A549 (cell line): ENCODE measurements at regions not wholly inside any gene's neighbourhood (a gene's known extent, or its start where the extent isn't known, plus 50 kb on each side); places are given as distances from the start of the nearest gene placed in this dataset.

Source experiments
- ATAC-seq, 2 experiments: fragments of 200-7000 bp in 1 of 2; fragments of >200 bp in 1 of 2; cut with Nextera tagmentation in 1 of 2; cut with Tn5 transposase in 1 of 2; 3 replicates each; pipeline versions ENCODE4 v1.8.0 to v1.9.1; 2018 to 2020; ENCODE audit warnings: mild to moderate bottlenecking in 1 of 2, moderate library complexity in 1 of 2
- CTCF ChIA-PET: fragments of 300-600 bp; sonication (Branson Sonifier 250); formaldehyde crosslinking; extraction: SDS; loops from one replicate; lab custom pipeline; 2021; ENCODE audit warnings: antibody characterized with exemption, inconsistent platforms; lab: Yijun Ruan, JAX
- POLR2A ChIA-PET: fragments of 350-600 bp; formaldehyde crosslinking; extraction: SDS; loops from one replicate; lab custom pipeline; 2021; ENCODE audit warnings: antibody characterized with exemption, inconsistent platforms; lab: Yijun Ruan, JAX
- DNase-seq, 2 experiments: peaks; one replicate each; pipeline versions ENCODE4 v3.0.0 to v3.0.0-alpha.2; 2011 to 2016; ENCODE audit warnings: low read depth in 1 of 2, low spot score in 1 of 2
- FAIRE-seq: peaks from 2 replicates; lab custom pipeline; 2011; peaks lifted over from hg19 to GRCh38; lab: Jason Lieb, UNC
- H3K27ac ChIP-seq, 2 experiments: fragments of >200 bp; sonication (Bioruptor Twin); formaldehyde crosslinking; 3 replicates each; pipeline ENCODE4 v1.5.1; 2016 to 2017
- H3K4me1 ChIP-seq: fragments of >200 bp; sonication (Bioruptor Twin); formaldehyde crosslinking; 3 replicates; pipeline ENCODE4 v1.6.1; 2016
- H3K4me2 ChIP-seq: fragments of >200 bp; sonication (Bioruptor Twin); formaldehyde crosslinking; 3 replicates; pipeline ENCODE4 v1.6.1; 2016
- H3K4me3 ChIP-seq: fragments of >200 bp; sonication (Bioruptor Twin); formaldehyde crosslinking; 3 replicates; pipeline ENCODE4 v1.5.1; 2016
- H3K9me3 ChIP-seq: fragments of >200 bp; sonication (Bioruptor Twin); formaldehyde crosslinking; 3 replicates; pipeline ENCODE4 v1.6.1; 2016
- CHD2 ChIP-seq: fragments of 150-350 bp; IDR thresholded peaks from 2 replicates; pipeline ENCODE4 v1.6.1; 2014; ENCODE audit warnings: low read length; ENCODE audit not compliant: partially characterized antibody
- CHD4 ChIP-seq: fragments of 200-600 bp; sonication (generic); IDR thresholded peaks from 2 replicates; pipeline ENCODE4 v1.6.1; 2016; ENCODE audit warnings: antibody characterized with exemption, mild to moderate bottlenecking, borderline replicate concordance
- EHF ChIP-seq: fragments of 250-450 bp; sonication (Bioruptor Pico); IDR thresholded peaks from 2 replicates; pipeline ENCODE4 v1.5.0; 2020; ENCODE audit warnings: mild to moderate bottlenecking
- EP300 ChIP-seq, 2 experiments: fragments of >200 bp; sonication (Bioruptor Twin); formaldehyde crosslinking; IDR thresholded peaks; 2 replicates in 1 of 2; 3 replicates in 1 of 2; pipeline ENCODE4 v1.6.1; 2016 to 2017
- ESRRA ChIP-seq: fragments of 150-350 bp; IDR thresholded peaks from 2 replicates; pipeline ENCODE4 v1.6.1; 2014; ENCODE audit warnings: mild to moderate bottlenecking, low read length, borderline replicate concordance
- FOSL2 ChIP-seq, 2 experiments: fragments of 450-650 bp in 1 of 2; fragments of >200 bp in 1 of 2; sonication (Bioruptor Twin) in 1 of 2; formaldehyde crosslinking; IDR thresholded peaks; 2 replicates each; pipeline versions ENCODE4 v1.5.0 to v1.6.1; 2016 to 2020; ENCODE audit warnings: mild to moderate bottlenecking in 1 of 2, moderate library complexity in 1 of 2
- HDAC2 ChIP-seq: fragments of 200-600 bp; sonication (generic); IDR thresholded peaks from 2 replicates; pipeline ENCODE4 v1.6.1; 2016
- HOXA7 ChIP-seq: fragments of 250-450 bp; sonication (Bioruptor Pico); IDR thresholded peaks from 2 replicates; pipeline ENCODE4 v1.5.0; 2020; ENCODE audit warnings: mild to moderate bottlenecking, moderate library complexity
- HOXB13 ChIP-seq: fragments of 250-450 bp; sonication (Bioruptor Pico); IDR thresholded peaks from 2 replicates; pipeline ENCODE4 v1.5.0; 2020; ENCODE audit warnings: low read depth, mild to moderate bottlenecking, moderate library complexity
- HOXB5 ChIP-seq: fragments of 250-450 bp; sonication (Bioruptor Pico); IDR thresholded peaks from 2 replicates; pipeline ENCODE4 v1.5.0; 2020; ENCODE audit warnings: mild to moderate bottlenecking, moderate library complexity
- JUN ChIP-seq, 2 experiments: fragments of >200 bp; sonication (Bioruptor Twin); formaldehyde crosslinking; IDR thresholded peaks; 2 replicates in 1 of 2; 3 replicates in 1 of 2; pipeline ENCODE4 v1.6.1; 2016 to 2017
- MAFK ChIP-seq: fragments of 450-650 bp; IDR thresholded peaks from 2 replicates; pipeline ENCODE4 v1.6.1; 2014; ENCODE audit not compliant: partially characterized antibody
- MYC ChIP-seq: IDR thresholded peaks from 2 replicates; pipeline ENCODE4 v1.6.1; 2012; ENCODE audit warnings: mild to moderate bottlenecking, inconsistent platforms, low read length, improper control_type of control experiment, borderline replicate concordance
- NPAS2 ChIP-seq: fragments of 250-450 bp; sonication (Bioruptor Pico); IDR thresholded peaks from 2 replicates; pipeline ENCODE4 v1.8.0; 2022; ENCODE audit warnings: mild to moderate bottlenecking, moderate library complexity, borderline replicate concordance
- NR3C1 ChIP-seq: fragments of >200 bp; sonication (Bioruptor Twin); formaldehyde crosslinking; IDR thresholded peaks from 3 replicates; pipeline ENCODE4 v1.6.1; 2017
- POLR2A ChIP-seq: IDR thresholded peaks from 2 replicates; pipeline ENCODE4 v1.6.1; 2012; ENCODE audit warnings: mild to moderate bottlenecking, low read length
- POLR2AphosphoS2 ChIP-seq: conservative IDR thresholded peaks from 2 replicates; pipeline ENCODE4 v1.6.1; 2012; ENCODE audit warnings: low read length, improper control_type of control experiment, inconsistent platforms
- SMC3 ChIP-seq: fragments of >200 bp; sonication (Bioruptor Twin); formaldehyde crosslinking; IDR thresholded peaks from 3 replicates; pipeline ENCODE4 v1.6.1; 2018; ENCODE audit warnings: inconsistent platforms
- TP53 ChIP-seq: fragments of 250-450 bp; sonication (Bioruptor Pico); IDR thresholded peaks from 2 replicates; pipeline ENCODE4 v1.5.0; 2021; ENCODE audit warnings: mild to moderate bottlenecking, moderate library complexity
- ZFP36 ChIP-seq: fragments of 450-650 bp; IDR thresholded peaks from 2 replicates; pipeline ENCODE4 v1.6.1; 2014; ENCODE audit warnings: borderline replicate concordance; ENCODE audit not compliant: partially characterized antibody
- ZSCAN20 ChIP-seq: fragments of 250-450 bp; sonication (Bioruptor Pico); IDR thresholded peaks from 2 replicates; pipeline ENCODE4 v1.8.0; 2022; ENCODE audit warnings: mild to moderate bottlenecking, moderate library complexity
- WGBS: methylation state at CpG from one replicate; pipeline ENCODE4 v1.1.6; 2017; ENCODE audit errors: missing lambda C conversion rate; 5-methylcytosine and 5-hydroxymethylcytosine counted together
- TF ChIP-seq, protein P1 (sequence below): fragments of 150-350 bp; IDR thresholded peaks from 2 replicates; pipeline ENCODE4 v1.6.1; 2014; ENCODE audit warnings: low read depth, mild to moderate bottlenecking, low read length
- TF ChIP-seq, protein P2 (sequence below): IDR thresholded peaks from 2 replicates; pipeline ENCODE4 v1.6.1; 2012
- TF ChIP-seq, protein P3 (sequence below): fragments of 250-450 bp; sonication (Bioruptor Pico); IDR thresholded peaks from 2 replicates; pipeline ENCODE4 v1.5.0; 2021; ENCODE audit warnings: mild to moderate bottlenecking, moderate library complexity, borderline replicate concordance
- TF ChIP-seq, protein P4 (sequence below): fragments of >200 bp; sonication (Bioruptor Twin); formaldehyde crosslinking; IDR thresholded peaks from 3 replicates; pipeline ENCODE4 v1.6.1; 2016
- TF ChIP-seq, protein P5 (sequence below): fragments of 450-650 bp; IDR thresholded peaks from 2 replicates; pipeline ENCODE4 v1.6.1; 2014; ENCODE audit warnings: antibody characterized with exemption

DNA sequence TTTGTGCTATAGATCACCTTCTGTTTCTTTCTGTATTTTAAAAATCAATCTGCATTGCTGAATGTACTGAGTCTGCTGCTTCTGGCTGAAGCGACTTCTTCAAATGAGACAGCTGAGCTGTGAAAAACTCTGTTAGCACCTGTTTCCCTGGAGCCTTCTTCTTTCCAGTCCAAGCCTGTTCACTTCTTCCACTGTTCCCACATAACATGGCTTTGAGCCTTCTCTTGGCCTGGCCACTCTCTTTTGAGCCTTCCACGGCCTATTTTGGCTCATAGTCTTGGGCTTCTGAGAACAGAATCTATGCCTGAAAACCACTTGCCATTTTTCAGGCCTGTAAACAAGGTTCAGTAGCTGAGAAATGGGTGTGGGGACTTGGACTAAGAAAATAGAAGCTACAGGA is 132.9 kb upstream of the IGFBP7 start:
- no peaks in the 10 kb centered on the region for H3K9me3 ChIP-seq
- no peak overlapping the region for H3K4me2 ChIP-seq
- H3K27ac ChIP-seq = no peak overlapping the region
- H3K4me1 ChIP-seq = no peaks in the 10 kb centered on the region
- H3K4me3 ChIP-seq = no peak overlapping the region
- DNase-seq = no peak
- 53% methylated on average over 2 of the region's 2 CpGs for WGBS
- TF ChIP-seq POLR2AphosphoS2 = no peak
- TF ChIP-seq HOXA7 (CRISPR knock-in tag) = no peak
- TF ChIP-seq HOXB5 (CRISPR knock-in tag) = no peak
- TF ChIP-seq, protein P1, sequence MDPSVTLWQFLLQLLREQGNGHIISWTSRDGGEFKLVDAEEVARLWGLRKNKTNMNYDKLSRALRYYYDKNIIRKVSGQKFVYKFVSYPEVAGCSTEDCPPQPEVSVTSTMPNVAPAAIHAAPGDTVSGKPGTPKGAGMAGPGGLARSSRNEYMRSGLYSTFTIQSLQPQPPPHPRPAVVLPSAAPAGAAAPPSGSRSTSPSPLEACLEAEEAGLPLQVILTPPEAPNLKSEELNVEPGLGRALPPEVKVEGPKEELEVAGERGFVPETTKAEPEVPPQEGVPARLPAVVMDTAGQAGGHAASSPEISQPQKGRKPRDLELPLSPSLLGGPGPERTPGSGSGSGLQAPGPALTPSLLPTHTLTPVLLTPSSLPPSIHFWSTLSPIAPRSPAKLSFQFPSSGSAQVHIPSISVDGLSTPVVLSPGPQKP = no peak
- TF ChIP-seq EP300 (IDR thresholded peaks at IDR 0.05) = no peak
- TF ChIP-seq NR3C1 = no peak
- no peak for TF ChIP-seq CHD4
- no peak for TF ChIP-seq SMC3
- TF ChIP-seq CHD2 = no peak
- no peak for TF ChIP-seq POLR2A
- TF ChIP-seq, all 56 proteins: peak for 0
- POLR2A ChIA-PET = no interaction called here
- FAIRE-seq = no peak
- CTCF ChIA-PET = no interaction called here
- no peak for ATAC-seq

DNA sequence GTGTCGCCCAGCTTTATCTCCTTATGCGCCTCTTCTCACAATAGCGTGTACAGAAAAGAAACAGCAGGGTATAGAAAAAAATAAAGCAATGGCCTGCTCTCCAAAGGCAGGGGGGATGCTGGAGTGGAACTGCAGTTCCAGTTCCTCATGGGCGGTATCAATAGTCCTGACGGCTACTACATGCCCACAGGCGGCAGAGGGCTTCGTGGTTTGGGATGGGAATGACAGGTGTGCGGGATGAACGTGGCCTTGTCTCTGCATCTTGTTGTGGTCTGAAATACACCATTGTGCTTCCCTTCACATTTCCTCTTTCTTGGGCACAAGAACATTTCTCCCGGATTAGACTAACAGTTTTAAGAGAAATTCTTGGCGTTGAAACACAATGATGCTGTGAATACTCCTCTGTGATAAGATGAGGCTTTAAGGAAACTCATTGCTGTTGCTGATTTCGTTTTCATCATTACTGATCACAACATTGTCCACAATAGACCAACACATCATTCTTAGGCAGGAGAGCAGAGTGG is 124.1 kb upstream of the IGFBP7 start:
- H3K4me3 ChIP-seq = no peak overlapping the region
- FAIRE-seq (no peak), ATAC-seq (no peak), DNase-seq (no peak)
- H3K4me1 ChIP-seq = no peaks in the 10 kb centered on the region
- WGBS = 74% methylated on average over 12 of the region's 12 CpGs
- no peak overlapping the region for H3K27ac ChIP-seq
- TF ChIP-seq EHF (CRISPR knock-in tag) (no peak), MYC (no peak), FOSL2 (IDR thresholded peaks at IDR 0.05) (no peak), FOSL2 (CRISPR knock-in tag; IDR thresholded peaks at IDR 0.05) (no peak), HOXB13 (CRISPR knock-in tag) (no peak), MAFK (no peak), ESRRA (no peak), JUN (IDR thresholded peaks at IDR 0.05) (no peak), ZFP36 (no peak), HOXB5 (CRISPR knock-in tag) (no peak), TP53 (CRISPR knock-in tag) (no peak), HDAC2 (no peak), SMC3 (no peak), ZSCAN20 (no peak), NPAS2 (no peak)
- TF ChIP-seq, protein P2, sequence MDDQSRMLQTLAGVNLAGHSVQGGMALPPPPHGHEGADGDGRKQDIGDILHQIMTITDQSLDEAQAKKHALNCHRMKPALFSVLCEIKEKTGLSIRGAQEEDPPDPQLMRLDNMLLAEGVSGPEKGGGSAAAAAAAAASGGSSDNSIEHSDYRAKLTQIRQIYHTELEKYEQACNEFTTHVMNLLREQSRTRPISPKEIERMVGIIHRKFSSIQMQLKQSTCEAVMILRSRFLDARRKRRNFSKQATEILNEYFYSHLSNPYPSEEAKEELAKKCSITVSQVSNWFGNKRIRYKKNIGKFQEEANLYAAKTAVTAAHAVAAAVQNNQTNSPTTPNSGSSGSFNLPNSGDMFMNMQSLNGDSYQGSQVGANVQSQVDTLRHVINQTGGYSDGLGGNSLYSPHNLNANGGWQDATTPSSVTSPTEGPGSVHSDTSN = no peak
- TF ChIP-seq, protein P3, sequence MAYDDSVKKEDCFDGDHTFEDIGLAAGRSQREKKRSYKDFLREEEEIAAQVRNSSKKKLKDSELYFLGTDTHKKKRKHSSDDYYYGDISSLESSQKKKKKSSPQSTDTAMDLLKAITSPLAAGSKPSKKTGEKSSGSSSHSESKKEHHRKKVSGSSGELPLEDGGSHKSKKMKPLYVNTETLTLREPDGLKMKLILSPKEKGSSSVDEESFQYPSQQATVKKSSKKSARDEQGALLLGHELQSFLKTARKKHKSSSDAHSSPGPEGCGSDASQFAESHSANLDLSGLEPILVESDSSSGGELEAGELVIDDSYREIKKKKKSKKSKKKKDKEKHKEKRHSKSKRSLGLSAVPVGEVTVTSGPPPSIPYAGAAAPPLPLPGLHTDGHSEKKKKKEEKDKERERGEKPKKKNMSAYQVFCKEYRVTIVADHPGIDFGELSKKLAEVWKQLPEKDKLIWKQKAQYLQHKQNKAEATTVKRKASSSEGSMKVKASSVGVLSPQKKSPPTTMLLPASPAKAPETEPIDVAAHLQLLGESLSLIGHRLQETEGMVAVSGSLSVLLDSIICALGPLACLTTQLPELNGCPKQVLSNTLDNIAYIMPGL (CRISPR knock-in tag) = no peak
- TF ChIP-seq, protein P4, sequence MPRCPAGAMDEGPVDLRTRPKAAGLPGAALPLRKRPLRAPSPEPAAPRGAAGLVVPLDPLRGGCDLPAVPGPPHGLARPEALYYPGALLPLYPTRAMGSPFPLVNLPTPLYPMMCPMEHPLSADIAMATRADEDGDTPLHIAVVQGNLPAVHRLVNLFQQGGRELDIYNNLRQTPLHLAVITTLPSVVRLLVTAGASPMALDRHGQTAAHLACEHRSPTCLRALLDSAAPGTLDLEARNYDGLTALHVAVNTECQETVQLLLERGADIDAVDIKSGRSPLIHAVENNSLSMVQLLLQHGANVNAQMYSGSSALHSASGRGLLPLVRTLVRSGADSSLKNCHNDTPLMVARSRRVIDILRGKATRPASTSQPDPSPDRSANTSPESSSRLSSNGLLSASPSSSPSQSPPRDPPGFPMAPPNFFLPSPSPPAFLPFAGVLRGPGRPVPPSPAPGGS = no peak
- TF ChIP-seq, protein P5, sequence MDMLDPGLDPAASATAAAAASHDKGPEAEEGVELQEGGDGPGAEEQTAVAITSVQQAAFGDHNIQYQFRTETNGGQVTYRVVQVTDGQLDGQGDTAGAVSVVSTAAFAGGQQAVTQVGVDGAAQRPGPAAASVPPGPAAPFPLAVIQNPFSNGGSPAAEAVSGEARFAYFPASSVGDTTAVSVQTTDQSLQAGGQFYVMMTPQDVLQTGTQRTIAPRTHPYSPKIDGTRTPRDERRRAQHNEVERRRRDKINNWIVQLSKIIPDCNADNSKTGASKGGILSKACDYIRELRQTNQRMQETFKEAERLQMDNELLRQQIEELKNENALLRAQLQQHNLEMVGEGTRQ = no peak
- ChIA-PET POLR2A (no interaction called here), CTCF (interaction anchor here (0.7 kb wide), 1 partner anchor 16 kb away, joined by 3 read pairs; no protein-coding TSS in a partner anchor)
- no peak overlapping the region for H3K4me2 ChIP-seq
- H3K9me3 ChIP-seq = no peaks in the 10 kb centered on the region
